IMR-90 (cell line): ENCODE measurements at regions not wholly inside any gene's neighbourhood (a gene's known extent, or its start where the extent isn't known, plus 50 kb on each side); places are given as distances from the start of the nearest gene placed in this dataset.

Experiments used
- ATAC-seq: fragments of 200-7000 bp; cut with Tn5 transposase; 2 replicates; pipeline ENCODE4 v1.9.1; 2020; ENCODE audit warnings: low read depth, mild to moderate bottlenecking, moderate library complexity
- BruUV-seq: library from RNA; stranded (reverse); fragments of 400-500 nt; replicated peaks from 2 replicates; lab custom pipeline; 2021; lab: Mats Ljungman, UMichigan
- CTCF ChIA-PET: fragments of 300-600 bp; formaldehyde crosslinking; extraction: SDS; loops from one replicate; lab custom pipeline; 2021; ENCODE audit warnings: antibody characterized with exemption; lab: Yijun Ruan, JAX
- POLR2A ChIA-PET: fragments of 300-600 bp; sonication (Branson Sonifier 250); formaldehyde crosslinking; loops from one replicate; lab custom pipeline; 2022; ENCODE audit warnings: antibody characterized with exemption; ENCODE audit not compliant: unreplicated experiment; lab: Charles Lee
- DNase-seq: peaks from one replicate; pipeline ENCODE4 v3.0.0; 2013
- H2AFZ ChIP-seq: replicated peaks from 2 replicates; pipeline ENCODE3; 2013; ENCODE audit warnings: low read length, mild to moderate bottlenecking; ENCODE audit not compliant: poor library complexity
- H2AK5ac ChIP-seq: 2 replicates; pipeline ENCODE4 v1.6.1; 2013; ENCODE audit warnings: low read depth, low read length, inconsistent platforms
- H2AK9ac ChIP-seq: replicated peaks from 2 replicates; pipeline ENCODE3; 2013; ENCODE audit warnings: mild to moderate bottlenecking, low read depth, low read length, moderate library complexity; ENCODE audit not compliant: poor library complexity
- H2BK120ac ChIP-seq: 2 replicates; pipeline ENCODE4 v1.6.1; 2013; ENCODE audit warnings: low read depth, low read length, inconsistent platforms
- H2BK15ac ChIP-seq: 3 replicates; pipeline ENCODE4 v1.6.1; 2013; ENCODE audit warnings: low read depth, low read length, inconsistent platforms
- H2BK20ac ChIP-seq: 2 replicates; pipeline ENCODE4 v1.6.1; 2013; ENCODE audit warnings: low read depth, mild to moderate bottlenecking, inconsistent platforms, low read length, moderate library complexity
- H2BK5ac ChIP-seq: 2 replicates; pipeline ENCODE4 v1.6.1; 2013; ENCODE audit warnings: mild to moderate bottlenecking, low read depth, low read length, inconsistent platforms; ENCODE audit not compliant: poor library complexity, severe bottlenecking
- H3K14ac ChIP-seq: replicated peaks from 2 replicates; pipeline ENCODE4 v1.6.1; 2013; ENCODE audit warnings: low read depth, low read length, inconsistent platforms
- H3K18ac ChIP-seq: 2 replicates; pipeline ENCODE4 v1.6.1; 2013; ENCODE audit warnings: low read depth, low read length, control low read depth
- H3K23ac ChIP-seq: 2 replicates; pipeline ENCODE4 v1.6.1; 2013; ENCODE audit warnings: low read depth, low read length, inconsistent platforms
- H3K27ac ChIP-seq: 2 replicates; pipeline ENCODE4 v1.5.1; 2013; ENCODE audit warnings: mild to moderate bottlenecking, control low read depth, low read length; ENCODE audit not compliant: insufficient read depth
- H3K27me3 ChIP-seq: 2 replicates; pipeline ENCODE4 v1.6.1; 2013; ENCODE audit warnings: low read length; ENCODE audit not compliant: control insufficient read depth, insufficient read depth
- H3K36me3 ChIP-seq: 2 replicates; pipeline ENCODE4 v1.6.1; 2013; ENCODE audit warnings: low read length, mixed read lengths; ENCODE audit not compliant: control insufficient read depth, insufficient read depth
- H3K4ac ChIP-seq: 2 replicates; pipeline ENCODE4 v1.6.1; 2013; ENCODE audit warnings: low read depth, low read length, inconsistent platforms
- H3K4me1 ChIP-seq: 2 replicates; pipeline ENCODE4 v1.6.1; 2013; ENCODE audit warnings: low read length, mixed read lengths; ENCODE audit not compliant: control insufficient read depth, insufficient read depth
- H3K4me2 ChIP-seq: 2 replicates; pipeline ENCODE4 v1.6.1; 2013; ENCODE audit warnings: low read depth, mild to moderate bottlenecking, control low read depth, low read length, moderate library complexity
- H3K4me3 ChIP-seq: 2 replicates; pipeline ENCODE4 v1.5.1; 2013; ENCODE audit warnings: low read depth, mild to moderate bottlenecking, control low read depth, low read length, moderate library complexity; ENCODE audit not compliant: insufficient read depth
- H3K56ac ChIP-seq: 2 replicates; pipeline ENCODE4 v1.6.1; 2013; ENCODE audit warnings: low read length, inconsistent platforms; ENCODE audit not compliant: insufficient read depth; ENCODE audit errors: extremely low read depth
- H3K79me1 ChIP-seq, 2 experiments: 2 replicates each; pipeline ENCODE4 v1.6.1; 2013; ENCODE audit warnings: low read length in 2 of 2, inconsistent platforms in 1 of 2, low read depth in 1 of 2
- H3K9ac ChIP-seq: 2 replicates; pipeline ENCODE4 v1.6.1; 2013; ENCODE audit warnings: low read depth, low read length, control low read depth
- H3K9me1 ChIP-seq: 2 replicates; pipeline ENCODE4 v1.6.1; 2013; ENCODE audit warnings: low read length, inconsistent platforms; ENCODE audit not compliant: insufficient read depth
- H3K9me3 ChIP-seq: 2 replicates; pipeline ENCODE4 v1.6.1; 2013; ENCODE audit warnings: low read length; ENCODE audit not compliant: control insufficient read depth, insufficient read depth
- H4K20me1 ChIP-seq: 2 replicates; pipeline ENCODE4 v1.6.1; 2013; ENCODE audit warnings: low read length, inconsistent platforms; ENCODE audit not compliant: insufficient read depth
- H4K5ac ChIP-seq: 2 replicates; pipeline ENCODE4 v1.6.1; 2013; ENCODE audit warnings: mild to moderate bottlenecking, low read depth, low read length, control low read depth
- H4K8ac ChIP-seq, 2 experiments: 2 replicates each; pipeline ENCODE4 v1.6.1; 2013; ENCODE audit warnings: low read depth in 2 of 2, low read length in 2 of 2, control low read depth in 1 of 2, inconsistent platforms in 1 of 2
- H4K91ac ChIP-seq: 2 replicates; pipeline ENCODE4 v1.6.1; 2013; ENCODE audit warnings: low read depth, low read length, inconsistent platforms; ENCODE audit not compliant: insufficient read depth
- CEBPB ChIP-seq: IDR thresholded peaks from 2 replicates; pipeline ENCODE4 v1.6.1; 2012; ENCODE audit warnings: low read depth, low read length, improper control_type of control experiment
- FOS ChIP-seq: fragments of 150-350 bp; IDR thresholded peaks from 2 replicates; pipeline ENCODE4 v1.6.1; 2016; ENCODE audit warnings: low read depth, low read length
- MAZ ChIP-seq: IDR thresholded peaks from 2 replicates; pipeline ENCODE4 v1.6.1; 2012; ENCODE audit warnings: low read depth, mild to moderate bottlenecking, low read length, improper control_type of control experiment, moderate library complexity, borderline replicate concordance
- NFE2L2 ChIP-seq: fragments of 150-350 bp; IDR thresholded peaks from 2 replicates; pipeline ENCODE4 v1.6.1; 2016; ENCODE audit warnings: low read depth, mild to moderate bottlenecking, low read length
- POLR2A ChIP-seq: IDR thresholded peaks from 2 replicates; pipeline ENCODE4 v1.6.1; 2012; ENCODE audit warnings: mild to moderate bottlenecking, low read depth, low read length
- RFX5 ChIP-seq: IDR thresholded peaks from 2 replicates; pipeline ENCODE4 v1.8.0; 2012; ENCODE audit warnings: low read depth, mild to moderate bottlenecking, low read length, moderate library complexity
- WGBS, 2 experiments: methylation state at CpG; one replicate each; pipeline versions ENCODE4 v1.1.5 to v1.1.7; 2013; ENCODE audit warnings: missing lambda C conversion rate in 2 of 2; ENCODE audit not compliant: insufficient read length in 1 of 2; ENCODE audit errors: extremely low coverage in 2 of 2; 5-methylcytosine and 5-hydroxymethylcytosine counted together
- dilution Hi-C: fragments of 300-500 bp; cut with HindIII; formaldehyde crosslinking; loops from one replicate; pipeline ENCODE4 v1.14.3; 2018; ENCODE audit warnings: low sequenced_read_pairs; ENCODE audit not compliant: unreplicated experiment
- in situ Hi-C: fragments of 300-500 bp; cut with MboI; formaldehyde crosslinking; loops from 3 replicates; pipeline ENCODE4 v1.14.3; 2019; ENCODE audit warnings: low sequenced_read_pairs, inconsistent platforms, mixed read lengths
- intact Hi-C: fragments of 100-400 bp; cut with micrococcal nuclease; formaldehyde crosslinking; loops from 2 replicates; pipeline ENCODE4 v1.10.0; 2022
- TF ChIP-seq, protein P1 (sequence below): conservative IDR thresholded peaks from 2 replicates; pipeline ENCODE4 v1.5.1; 2012; ENCODE audit warnings: mild to moderate bottlenecking, low read depth, low read length, improper control_type of control experiment
- TF ChIP-seq, protein P2 (sequence below): fragments of 150-350 bp; IDR thresholded peaks from 2 replicates; pipeline ENCODE4 v1.6.1; 2016; ENCODE audit warnings: low read depth, mild to moderate bottlenecking, low read length, moderate library complexity, borderline replicate concordance
- TF ChIP-seq, protein P3 (sequence below): fragments of 150-350 bp; IDR thresholded peaks from 2 replicates; pipeline ENCODE4 v1.6.1; 2017; ENCODE audit warnings: mild to moderate bottlenecking, antibody characterized with exemption, low read length, low read depth

DNA sequence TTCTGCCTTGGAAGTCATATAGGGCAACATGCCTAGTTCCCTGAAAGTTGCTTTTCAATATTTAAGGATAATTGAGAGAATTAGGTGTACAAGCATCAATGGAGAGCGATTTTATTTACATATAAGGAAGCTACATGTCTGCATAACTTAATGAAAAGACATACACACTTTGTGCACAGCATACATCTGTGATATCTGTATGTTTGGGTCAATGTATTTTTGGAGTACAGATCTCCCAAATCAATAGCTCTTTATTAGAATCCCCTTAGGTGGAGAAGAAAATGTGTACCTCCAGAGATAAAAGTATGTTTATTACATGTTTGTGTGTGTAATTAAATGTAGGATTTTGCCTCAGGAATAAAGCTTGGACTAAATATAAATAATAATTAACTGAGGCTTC, 373.7 kb upstream of the CCNH start:
- no peak for TF ChIP-seq CEBPB
- no peak for TF ChIP-seq NFE2L2
- no peak for TF ChIP-seq FOS
- no peak for TF ChIP-seq RFX5
- TF ChIP-seq, protein P1, sequence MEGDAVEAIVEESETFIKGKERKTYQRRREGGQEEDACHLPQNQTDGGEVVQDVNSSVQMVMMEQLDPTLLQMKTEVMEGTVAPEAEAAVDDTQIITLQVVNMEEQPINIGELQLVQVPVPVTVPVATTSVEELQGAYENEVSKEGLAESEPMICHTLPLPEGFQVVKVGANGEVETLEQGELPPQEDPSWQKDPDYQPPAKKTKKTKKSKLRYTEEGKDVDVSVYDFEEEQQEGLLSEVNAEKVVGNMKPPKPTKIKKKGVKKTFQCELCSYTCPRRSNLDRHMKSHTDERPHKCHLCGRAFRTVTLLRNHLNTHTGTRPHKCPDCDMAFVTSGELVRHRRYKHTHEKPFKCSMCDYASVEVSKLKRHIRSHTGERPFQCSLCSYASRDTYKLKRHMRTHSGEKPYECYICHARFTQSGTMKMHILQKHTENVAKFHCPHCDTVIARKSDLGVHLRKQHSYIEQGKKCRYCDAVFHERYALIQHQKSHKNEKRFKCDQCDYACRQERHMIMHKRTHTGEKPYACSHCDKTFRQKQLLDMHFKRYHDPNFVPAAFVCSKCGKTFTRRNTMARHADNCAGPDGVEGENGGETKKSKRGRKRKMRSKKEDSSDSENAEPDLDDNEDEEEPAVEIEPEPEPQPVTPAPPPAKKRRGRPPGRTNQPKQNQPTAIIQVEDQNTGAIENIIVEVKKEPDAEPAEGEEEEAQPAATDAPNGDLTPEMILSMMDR, result no peak
- TF ChIP-seq, protein P2, sequence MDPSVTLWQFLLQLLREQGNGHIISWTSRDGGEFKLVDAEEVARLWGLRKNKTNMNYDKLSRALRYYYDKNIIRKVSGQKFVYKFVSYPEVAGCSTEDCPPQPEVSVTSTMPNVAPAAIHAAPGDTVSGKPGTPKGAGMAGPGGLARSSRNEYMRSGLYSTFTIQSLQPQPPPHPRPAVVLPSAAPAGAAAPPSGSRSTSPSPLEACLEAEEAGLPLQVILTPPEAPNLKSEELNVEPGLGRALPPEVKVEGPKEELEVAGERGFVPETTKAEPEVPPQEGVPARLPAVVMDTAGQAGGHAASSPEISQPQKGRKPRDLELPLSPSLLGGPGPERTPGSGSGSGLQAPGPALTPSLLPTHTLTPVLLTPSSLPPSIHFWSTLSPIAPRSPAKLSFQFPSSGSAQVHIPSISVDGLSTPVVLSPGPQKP, result no peak
- TF ChIP-seq, protein P3, sequence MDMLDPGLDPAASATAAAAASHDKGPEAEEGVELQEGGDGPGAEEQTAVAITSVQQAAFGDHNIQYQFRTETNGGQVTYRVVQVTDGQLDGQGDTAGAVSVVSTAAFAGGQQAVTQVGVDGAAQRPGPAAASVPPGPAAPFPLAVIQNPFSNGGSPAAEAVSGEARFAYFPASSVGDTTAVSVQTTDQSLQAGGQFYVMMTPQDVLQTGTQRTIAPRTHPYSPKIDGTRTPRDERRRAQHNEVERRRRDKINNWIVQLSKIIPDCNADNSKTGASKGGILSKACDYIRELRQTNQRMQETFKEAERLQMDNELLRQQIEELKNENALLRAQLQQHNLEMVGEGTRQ, result no peak
- no peak for TF ChIP-seq POLR2A
- no peak for TF ChIP-seq MAZ
- Histone ChIP-seq H2BK5ac (no peak overlapping the region), H4K91ac (no peak overlapping the region), H3K27me3 (no peaks in the 10 kb centered on the region; the same call in 1 of the 2 replicates), H3K27ac (no peak overlapping the region), H3K9ac (no peak overlapping the region), H2AFZ (no peak overlapping the region), H3K4ac (no peak overlapping the region), H3K56ac (no peak overlapping the region), H3K9me3 (no peaks in the 10 kb centered on the region), H3K4me1 (no peaks in the 10 kb centered on the region), H3K23ac (no peak overlapping the region), H4K20me1 (no peaks in the 10 kb centered on the region), H3K79me1 (no peaks in the 10 kb centered on the region), H2AK5ac (no peak overlapping the region), H3K4me3 (no peak overlapping the region), H4K8ac (no peak overlapping the region), H2AK9ac (no peak overlapping the region), H2BK20ac (no peak overlapping the region), H4K5ac (no peak overlapping the region), H3K18ac (no peak overlapping the region), H2BK15ac (no peak overlapping the region), H3K36me3 (no peaks in the 10 kb centered on the region), H3K14ac (no peak overlapping the region), H3K9me1 (no peaks in the 10 kb centered on the region), H3K4me2 (no peak overlapping the region), H2BK120ac (no peak overlapping the region)
- ATAC-seq (no peak), DNase-seq (no peak)
- CTCF ChIA-PET, result no interaction called here
- dilution Hi-C loops, result no loop called here
- in situ Hi-C loops, result loop anchor here (10.0 kb wide), 1 partner anchor 898 kb away; no protein-coding TSS in a partner anchor
- BruUV-seq, result no TSS peak
- WGBS, 2 experiments, result no CpG with 5 or more reads among the region's 1 CpG
- POLR2A ChIA-PET, result no interaction called here
- intact Hi-C loops, result no loop called here
